GM20000 (cell line): ENCODE measurements at regions not wholly inside any gene's neighbourhood (a gene's known extent, or its start where the extent isn't known, plus 50 kb on each side); places are given as distances from the start of the nearest gene placed in this dataset.
"Not testable (repeated sequence)": the region's sequence is repeated elsewhere in the genome, so short reads cannot be mapped to it uniquely, and the experiment has no call there.

Experiments
- DNase-seq: peaks from one replicate; pipeline ENCODE4 v3.0.0; 2012; ENCODE audit warnings: low spot score
- CTCF ChIP-seq: IDR thresholded peaks from 2 replicates; pipeline ENCODE4 v1.5.1; 2012; ENCODE audit warnings: mild to moderate bottlenecking, control low read depth; ENCODE audit errors: extremely low read depth, missing control alignments

GRCh38 chr15:20040691-20041090 lies 500.9 kb downstream of the GOLGA6L6 start:
- DNase-seq = not testable (repeated sequence)

GRCh38 chr15:20025040-20025439 lies 516.6 kb downstream of the GOLGA6L6 start:
- not testable (repeated sequence) for DNase-seq

- DNase-seq = not testable (repeated sequence)
Measured at GRCh38 chr15:20022349-20022748, 519.3 kb downstream of the GOLGA6L6 start.

DNA sequence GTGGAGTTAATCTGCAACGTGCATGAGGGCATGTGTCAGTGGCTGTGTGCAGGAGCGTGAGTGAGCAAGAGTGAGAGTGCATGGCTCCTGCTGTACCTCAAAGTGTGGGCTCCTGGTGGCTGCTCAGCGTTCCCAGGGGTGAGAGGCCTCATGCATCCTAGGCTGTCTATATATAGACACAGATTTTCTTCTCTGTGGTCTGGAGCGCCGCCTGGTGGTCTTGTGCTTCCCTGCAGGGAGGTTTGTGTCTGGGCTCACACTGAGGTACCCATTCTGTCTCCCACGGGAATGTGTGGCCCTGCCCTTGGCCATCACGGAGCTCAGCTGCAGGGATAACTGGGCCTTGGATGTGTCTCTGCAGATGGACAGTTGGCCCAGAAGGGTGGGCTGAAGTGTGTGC lies 520.2 kb downstream of the GOLGA6L6 start:
- not testable (repeated sequence) for DNase-seq

- not testable (repeated sequence) for DNase-seq
Measured at GRCh38 chr15:20020588-20020987, 521.0 kb downstream of the GOLGA6L6 start.

- DNase-seq = not testable (repeated sequence)
Measured at GRCh38 chr15:20019758-20020157, 521.8 kb downstream of the GOLGA6L6 start.

- not testable (repeated sequence) for DNase-seq
Measured at GRCh38 chr15:20017581-20017980, 524.0 kb downstream of the GOLGA6L6 start.

- not testable (repeated sequence) for DNase-seq
Measured at GRCh38 chr15:20016941-20017340, 524.7 kb downstream of the GOLGA6L6 start.

- DNase-seq = not testable (repeated sequence)
Measured at GRCh38 chr15:20012837-20013236, 528.8 kb downstream of the GOLGA6L6 start.

GRCh38 chr15:20010759-20011158 lies 530.8 kb downstream of the GOLGA6L6 start:
- not testable (repeated sequence) for DNase-seq

DNA sequence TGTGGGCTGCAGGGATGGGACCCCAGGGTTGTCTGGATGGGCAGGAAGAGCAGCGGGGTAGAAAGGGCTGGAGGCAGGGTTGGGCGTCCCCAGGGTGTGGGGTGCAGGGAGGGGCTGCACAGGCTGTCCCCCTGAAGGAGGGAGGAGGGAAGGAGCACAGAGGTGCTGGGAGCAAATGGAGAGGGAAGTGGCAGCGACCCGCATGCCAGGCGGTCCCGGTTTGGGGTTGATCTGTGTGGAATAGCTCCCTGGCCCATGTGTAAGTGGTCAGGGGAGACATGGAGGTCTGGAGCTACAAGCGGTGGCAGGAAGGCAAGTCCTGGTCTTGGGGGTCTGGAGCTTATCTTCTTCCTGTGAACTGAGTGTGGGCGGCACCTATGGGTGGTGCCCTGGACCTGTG lies 532.0 kb downstream of the GOLGA6L6 start:
- not testable (repeated sequence) for DNase-seq

DNA sequence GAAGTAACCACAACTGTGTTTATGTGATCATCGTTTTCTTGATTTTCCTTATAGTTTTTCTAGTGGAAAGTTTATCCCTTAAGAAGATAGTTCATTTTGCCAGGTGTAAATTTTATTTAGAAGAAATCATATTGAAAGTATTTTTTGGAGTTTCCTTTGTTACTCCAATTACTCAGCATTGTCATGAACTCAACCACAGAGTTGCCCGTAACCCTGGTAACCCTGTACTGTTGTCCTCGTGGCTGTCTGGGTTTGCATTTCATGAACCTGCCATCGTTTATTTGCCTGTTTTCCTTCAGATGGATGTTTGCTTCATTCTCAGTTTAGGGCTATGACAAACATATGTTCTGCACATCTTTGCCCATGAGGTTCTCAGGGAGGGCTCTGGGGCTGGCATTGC lies 534.3 kb downstream of the GOLGA6L6 start:
- not testable (repeated sequence) for DNase-seq

DNA sequence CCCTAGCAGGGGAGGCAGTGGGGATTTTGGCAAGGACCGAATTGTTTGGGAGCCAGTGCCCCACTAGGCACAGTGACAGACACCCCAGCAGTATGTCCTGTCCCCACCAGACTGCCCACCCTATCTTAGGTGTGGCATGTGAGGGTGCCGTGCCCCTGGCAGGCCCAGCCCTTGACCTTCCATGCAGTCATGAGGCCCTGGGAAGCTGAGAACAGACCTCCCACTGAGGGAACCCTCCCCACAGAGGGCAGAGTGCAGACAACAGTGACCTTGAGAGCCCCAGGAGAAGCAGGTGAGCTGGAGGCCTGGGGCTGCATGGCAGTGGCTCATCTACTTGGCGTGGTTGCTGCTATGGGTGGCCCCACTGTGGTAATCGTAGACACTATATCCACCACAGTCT lies 538.1 kb downstream of the GOLGA6L6 start:
- DNase-seq = not testable (repeated sequence)

GRCh38 chr15:20002560-20002959 lies 539.0 kb downstream of the GOLGA6L6 start:
- DNase-seq = not testable (repeated sequence)

DNA sequence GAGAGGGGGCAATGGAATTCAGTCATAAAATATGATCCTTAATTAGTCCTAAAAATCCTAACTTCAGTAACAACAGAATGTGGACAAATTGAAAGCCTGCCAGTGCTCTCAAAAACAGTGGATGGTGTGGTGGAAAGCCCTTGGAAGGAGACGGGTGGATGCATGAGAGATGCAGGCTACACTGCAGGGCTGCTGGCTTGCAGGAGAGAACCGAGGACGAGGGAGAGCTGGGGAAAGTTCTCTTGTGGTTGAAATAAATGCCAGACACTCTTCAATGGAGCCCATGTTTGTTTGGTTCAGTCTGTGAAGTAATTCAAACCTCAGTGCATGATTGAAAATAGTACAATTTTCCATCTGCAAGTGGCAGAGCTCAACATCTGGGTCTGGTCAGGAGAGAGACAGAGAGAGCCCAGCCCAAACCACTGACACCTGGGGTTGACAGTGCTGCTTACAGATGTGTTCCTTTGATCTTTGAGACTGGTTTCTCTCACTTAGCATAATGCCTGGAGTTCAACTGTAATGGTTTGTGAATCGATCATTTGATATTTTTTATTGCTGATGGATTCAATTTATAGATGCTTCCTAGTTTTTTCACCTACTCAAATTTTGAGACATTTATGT lies 544.9 kb downstream of the GOLGA6L6 start:
- DNase-seq = not testable (repeated sequence)

DNA sequence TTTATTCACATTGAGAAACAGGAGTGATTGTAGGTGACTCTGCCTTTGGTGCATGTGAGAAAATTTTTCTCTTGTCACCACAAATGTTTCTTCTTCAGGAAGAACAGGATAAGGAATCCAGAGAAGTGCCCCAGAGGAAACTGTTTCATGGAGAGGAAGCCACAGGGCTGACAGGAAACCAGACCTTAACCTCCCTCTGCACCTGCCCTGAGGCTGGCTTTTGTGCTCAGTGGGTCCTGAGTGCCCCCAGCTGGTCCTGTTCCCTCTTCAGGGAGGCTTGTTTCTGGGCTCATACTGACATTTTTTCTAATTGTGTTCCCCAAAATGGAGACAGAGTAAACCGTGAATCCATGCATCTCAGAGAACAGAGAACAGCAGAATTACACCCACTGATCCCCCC lies 546.3 kb downstream of the GOLGA6L6 start:
- DNase-seq = not testable (repeated sequence)

DNA sequence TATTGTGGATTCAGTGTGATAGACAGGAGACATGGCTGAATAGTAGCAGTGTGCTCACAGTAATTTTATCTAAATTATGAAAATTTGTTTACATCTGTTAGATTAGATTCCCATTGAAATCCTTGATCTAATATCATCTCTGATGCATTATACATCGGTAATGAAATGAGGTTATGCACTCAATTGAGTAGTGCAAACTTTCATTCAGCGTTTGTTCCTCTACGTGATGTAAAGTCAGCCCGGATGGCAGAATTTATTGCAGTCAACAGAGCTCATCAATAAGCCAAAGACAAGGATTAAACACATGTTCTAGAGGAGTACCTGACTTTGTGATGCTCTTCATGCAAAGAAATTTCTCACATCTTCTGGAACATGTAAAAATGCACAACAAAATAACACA lies 549.2 kb downstream of the GOLGA6L6 start:
- TF ChIP-seq CTCF = no peak
- no peak for DNase-seq
